HFFc6 (cell line): ENCODE measurements at regions not wholly inside any gene's neighbourhood (a gene's known extent, or its start where the extent isn't known, plus 50 kb on each side); places are given as distances from the start of the nearest gene placed in this dataset.

Source experiments
- DNase-seq: peaks from one replicate; pipeline ENCODE4 v3.0.0-alpha.2; 2018
- H3K27ac Mint-ChIP-seq: 2 replicates; pipeline ENCODE4 v1.8.0; 2020; ENCODE audit warnings: mild to moderate bottlenecking, mixed read lengths
- H3K27me3 Mint-ChIP-seq: 2 replicates; pipeline ENCODE4 v1.8.0; 2021; ENCODE audit warnings: mild to moderate bottlenecking, moderate library complexity, mixed read lengths; ENCODE audit not compliant: insufficient read depth
- H3K36me3 Mint-ChIP-seq: 2 replicates; pipeline ENCODE4 v1.8.0; 2021; ENCODE audit warnings: low read depth, mixed read lengths
- H3K4me1 Mint-ChIP-seq: 2 replicates; pipeline ENCODE4 v1.8.0; 2020; ENCODE audit warnings: low read depth, mixed read lengths
- H3K4me3 Mint-ChIP-seq: 2 replicates; pipeline ENCODE4 v1.8.0; 2020; ENCODE audit warnings: mild to moderate bottlenecking, moderate library complexity, mixed read lengths
- H3K9me3 Mint-ChIP-seq: 2 replicates; pipeline ENCODE4 v1.8.0; 2020; ENCODE audit warnings: mild to moderate bottlenecking, mixed read lengths
- CTCF ChIP-seq: fragments of 200-600 bp; sonication (generic); IDR thresholded peaks from 2 replicates; pipeline ENCODE4 v1.5.0; 2021; ENCODE audit warnings: antibody characterized with exemption, mild to moderate bottlenecking

GRCh38 chr5:103840600-103840999 lies 278.0 kb upstream of the NUDT12 start:
- H3K9me3 Mint-ChIP-seq = peaks cover 49% of the 10 kb centered on the region
- H3K36me3 Mint-ChIP-seq = no peaks in the 10 kb centered on the region
- H3K4me1 Mint-ChIP-seq = no peaks in the 10 kb centered on the region
- no peak overlapping the region for H3K4me3 Mint-ChIP-seq
- no peak for TF ChIP-seq CTCF
- no peaks in the 10 kb centered on the region for H3K27me3 Mint-ChIP-seq
- DNase-seq = no peak
- H3K27ac Mint-ChIP-seq = no peak overlapping the region

GRCh38 chr5:103834216-103834615 lies 271.6 kb upstream of the NUDT12 start:
- Mint-ChIP-seq H3K4me1 (no peaks in the 10 kb centered on the region), H3K27me3 (no peaks in the 10 kb centered on the region), H3K36me3 (no peaks in the 10 kb centered on the region), H3K9me3 (peaks cover 48% of the 10 kb centered on the region), H3K4me3 (no peak overlapping the region), H3K27ac (no peak overlapping the region)
- DNase-seq = no peak
- no peak for TF ChIP-seq CTCF

GRCh38 chr5:103829585-103829984 lies 267.0 kb upstream of the NUDT12 start:
- Mint-ChIP-seq H3K4me3 (no peak overlapping the region), H3K36me3 (peaks cover 4% of the 10 kb centered on the region; the same call in 1 of the 2 replicates), H3K27ac (no peak overlapping the region), H3K27me3 (no peaks in the 10 kb centered on the region), H3K4me1 (no peaks in the 10 kb centered on the region), H3K9me3 (peaks cover 45% of the 10 kb centered on the region)
- no peak for DNase-seq
- TF ChIP-seq CTCF = peak; percentile 40

GRCh38 chr5:103827976-103828375 lies 265.4 kb upstream of the NUDT12 start:
- no peak overlapping the region for H3K4me3 Mint-ChIP-seq
- H3K36me3 Mint-ChIP-seq = peaks cover 4% of the 10 kb centered on the region; the same call in 1 of the 2 replicates
- H3K4me1 Mint-ChIP-seq = no peaks in the 10 kb centered on the region
- no peak for DNase-seq
- peaks cover 37% of the 10 kb centered on the region for H3K9me3 Mint-ChIP-seq
- no peaks in the 10 kb centered on the region for H3K27me3 Mint-ChIP-seq
- no peak for TF ChIP-seq CTCF
- no peak overlapping the region for H3K27ac Mint-ChIP-seq

- Mint-ChIP-seq H3K4me3 (no peak overlapping the region), H3K4me1 (no peaks in the 10 kb centered on the region), H3K27me3 (no peaks in the 10 kb centered on the region), H3K36me3 (peaks cover 4% of the 10 kb centered on the region; the same call in 1 of the 2 replicates), H3K9me3 (peaks cover 28% of the 10 kb centered on the region), H3K27ac (no peak overlapping the region)
- no peak for TF ChIP-seq CTCF
- DNase-seq = no peak
Measured at GRCh38 chr5:103821361-103821760, 258.8 kb upstream of the NUDT12 start.
